PFSK-1 (cell line): ENCODE measurements at regions not wholly inside any gene's neighbourhood (a gene's known extent, or its start where the extent isn't known, plus 50 kb on each side); places are given as distances from the start of the nearest gene placed in this dataset.

Experiments used
- FOXP2 ChIP-seq: optimal IDR thresholded peaks from 2 replicates; pipeline ENCODE3; 2011; ENCODE audit warnings: borderline replicate concordance, control low read depth, inconsistent platforms; ENCODE audit not compliant: insufficient read depth; ENCODE audit errors: extremely low read length, extremely low read depth
- POLR2AphosphoS5 ChIP-seq: IDR thresholded peaks from 2 replicates; pipeline ENCODE4 v1.6.1; 2012; ENCODE audit warnings: low read depth, mild to moderate bottlenecking, control low read depth, low read length, moderate library complexity
- REST ChIP-seq, 2 experiments: IDR thresholded peaks; 2 replicates each; pipeline versions ENCODE4 v1.6.1 to v1.8.0; 2011 to 2012; ENCODE audit warnings: low read depth in 2 of 2, low read length in 2 of 2, control low read depth in 1 of 2, inconsistent platforms in 1 of 2, mild to moderate bottlenecking in 1 of 2, moderate library complexity in 1 of 2; ENCODE audit not compliant: insufficient read depth in 1 of 2
- SIN3A ChIP-seq: IDR thresholded peaks from 2 replicates; pipeline ENCODE4 v1.6.1; 2012; ENCODE audit warnings: mild to moderate bottlenecking, low read length, moderate library complexity, borderline replicate concordance; ENCODE audit not compliant: insufficient read depth
- TAF1 ChIP-seq: IDR thresholded peaks from 2 replicates; pipeline ENCODE4 v1.6.1; 2012; ENCODE audit warnings: low read length, control low read depth, borderline replicate concordance; ENCODE audit not compliant: insufficient read depth

- TF ChIP-seq SIN3A (no peak), REST (IDR thresholded peaks at IDR 0.05; ENCODE audit: insufficient read depth in 1 of 2, low read depth in 2 of 2, low read length in 2 of 2) (no peak), TAF1 (no peak), POLR2AphosphoS5 (no peak), FOXP2 (no peak)
Observed at GRCh38 chr1:114342376-114342775, 168.6 kb downstream of the TRIM33 start.

- TF ChIP-seq POLR2AphosphoS5, result no peak
- no peak for TF ChIP-seq SIN3A
- no peak for TF ChIP-seq TAF1
- TF ChIP-seq REST (IDR thresholded peaks at IDR 0.05; ENCODE audit: insufficient read depth in 1 of 2, low read depth in 2 of 2, low read length in 2 of 2), result no peak
- TF ChIP-seq FOXP2, result no peak
Observed at GRCh38 chr1:114341856-114342255, 169.1 kb downstream of the TRIM33 start.

GRCh38 chr1:114341299-114341698 is 169.7 kb downstream of the TRIM33 start:
- TF ChIP-seq REST (IDR thresholded peaks at IDR 0.05; ENCODE audit: insufficient read depth in 1 of 2, low read depth in 2 of 2, low read length in 2 of 2) (no peak), TAF1 (no peak), FOXP2 (no peak), POLR2AphosphoS5 (no peak), SIN3A (no peak)

- TF ChIP-seq TAF1, result no peak
- no peak for TF ChIP-seq REST (IDR thresholded peaks at IDR 0.05; ENCODE audit: insufficient read depth in 1 of 2, low read depth in 2 of 2, low read length in 2 of 2)
- TF ChIP-seq FOXP2, result no peak
- no peak for TF ChIP-seq POLR2AphosphoS5
- TF ChIP-seq SIN3A, result no peak
Observed at GRCh38 chr1:114340892-114341291, 170.1 kb downstream of the TRIM33 start.

GRCh38 chr1:114339379-114339778 is 171.6 kb downstream of the TRIM33 start:
- no peak for TF ChIP-seq POLR2AphosphoS5
- no peak for TF ChIP-seq TAF1
- no peak for TF ChIP-seq SIN3A
- TF ChIP-seq FOXP2, result no peak
- TF ChIP-seq REST (IDR thresholded peaks at IDR 0.05; ENCODE audit: insufficient read depth in 1 of 2, low read depth in 2 of 2, low read length in 2 of 2), result no peak
